IMR-90 (cell line): ENCODE measurements at regions not wholly inside any gene's neighbourhood (a gene's known extent, or its start where the extent isn't known, plus 50 kb on each side); places are given as distances from the start of the nearest gene placed in this dataset.
A peak's percentile ranks its signal among the peaks of the same experiment; 100 is the strongest.

Experiments used
- ATAC-seq: fragments of 200-7000 bp; cut with Tn5 transposase; 2 replicates; pipeline ENCODE4 v1.9.1; 2020; ENCODE audit warnings: low read depth, mild to moderate bottlenecking, moderate library complexity
- BruUV-seq: library from RNA; stranded (reverse); fragments of 400-500 nt; replicated peaks from 2 replicates; lab custom pipeline; 2021; lab: Mats Ljungman, UMichigan
- CTCF ChIA-PET: fragments of 300-600 bp; formaldehyde crosslinking; extraction: SDS; loops from one replicate; lab custom pipeline; 2021; ENCODE audit warnings: antibody characterized with exemption; lab: Yijun Ruan, JAX
- POLR2A ChIA-PET: fragments of 300-600 bp; sonication (Branson Sonifier 250); formaldehyde crosslinking; loops from one replicate; lab custom pipeline; 2022; ENCODE audit warnings: antibody characterized with exemption; ENCODE audit not compliant: unreplicated experiment; lab: Charles Lee
- DNase-seq: peaks from one replicate; pipeline ENCODE4 v3.0.0; 2013
- H2AFZ ChIP-seq: replicated peaks from 2 replicates; pipeline ENCODE3; 2013; ENCODE audit warnings: low read length, mild to moderate bottlenecking; ENCODE audit not compliant: poor library complexity
- H2AK5ac ChIP-seq: 2 replicates; pipeline ENCODE4 v1.6.1; 2013; ENCODE audit warnings: low read depth, low read length, inconsistent platforms
- H2AK9ac ChIP-seq: replicated peaks from 2 replicates; pipeline ENCODE3; 2013; ENCODE audit warnings: mild to moderate bottlenecking, low read depth, low read length, moderate library complexity; ENCODE audit not compliant: poor library complexity
- H2BK120ac ChIP-seq: 2 replicates; pipeline ENCODE4 v1.6.1; 2013; ENCODE audit warnings: low read depth, low read length, inconsistent platforms
- H2BK15ac ChIP-seq: 3 replicates; pipeline ENCODE4 v1.6.1; 2013; ENCODE audit warnings: low read depth, low read length, inconsistent platforms
- H2BK20ac ChIP-seq: 2 replicates; pipeline ENCODE4 v1.6.1; 2013; ENCODE audit warnings: low read depth, mild to moderate bottlenecking, inconsistent platforms, low read length, moderate library complexity
- H2BK5ac ChIP-seq: 2 replicates; pipeline ENCODE4 v1.6.1; 2013; ENCODE audit warnings: mild to moderate bottlenecking, low read depth, low read length, inconsistent platforms; ENCODE audit not compliant: poor library complexity, severe bottlenecking
- H3K14ac ChIP-seq: replicated peaks from 2 replicates; pipeline ENCODE4 v1.6.1; 2013; ENCODE audit warnings: low read depth, low read length, inconsistent platforms
- H3K18ac ChIP-seq: 2 replicates; pipeline ENCODE4 v1.6.1; 2013; ENCODE audit warnings: low read depth, low read length, control low read depth
- H3K23ac ChIP-seq: 2 replicates; pipeline ENCODE4 v1.6.1; 2013; ENCODE audit warnings: low read depth, low read length, inconsistent platforms
- H3K27ac ChIP-seq: 2 replicates; pipeline ENCODE4 v1.5.1; 2013; ENCODE audit warnings: mild to moderate bottlenecking, control low read depth, low read length; ENCODE audit not compliant: insufficient read depth
- H3K27me3 ChIP-seq: 2 replicates; pipeline ENCODE4 v1.6.1; 2013; ENCODE audit warnings: low read length; ENCODE audit not compliant: control insufficient read depth, insufficient read depth
- H3K36me3 ChIP-seq: 2 replicates; pipeline ENCODE4 v1.6.1; 2013; ENCODE audit warnings: low read length, mixed read lengths; ENCODE audit not compliant: control insufficient read depth, insufficient read depth
- H3K4ac ChIP-seq: 2 replicates; pipeline ENCODE4 v1.6.1; 2013; ENCODE audit warnings: low read depth, low read length, inconsistent platforms
- H3K4me1 ChIP-seq: 2 replicates; pipeline ENCODE4 v1.6.1; 2013; ENCODE audit warnings: low read length, mixed read lengths; ENCODE audit not compliant: control insufficient read depth, insufficient read depth
- H3K4me2 ChIP-seq: 2 replicates; pipeline ENCODE4 v1.6.1; 2013; ENCODE audit warnings: low read depth, mild to moderate bottlenecking, control low read depth, low read length, moderate library complexity
- H3K4me3 ChIP-seq: 2 replicates; pipeline ENCODE4 v1.5.1; 2013; ENCODE audit warnings: low read depth, mild to moderate bottlenecking, control low read depth, low read length, moderate library complexity; ENCODE audit not compliant: insufficient read depth
- H3K56ac ChIP-seq: 2 replicates; pipeline ENCODE4 v1.6.1; 2013; ENCODE audit warnings: low read length, inconsistent platforms; ENCODE audit not compliant: insufficient read depth; ENCODE audit errors: extremely low read depth
- H3K79me1 ChIP-seq, 2 experiments: 2 replicates each; pipeline ENCODE4 v1.6.1; 2013; ENCODE audit warnings: low read length in 2 of 2, inconsistent platforms in 1 of 2, low read depth in 1 of 2
- H3K9ac ChIP-seq: 2 replicates; pipeline ENCODE4 v1.6.1; 2013; ENCODE audit warnings: low read depth, low read length, control low read depth
- H3K9me1 ChIP-seq: 2 replicates; pipeline ENCODE4 v1.6.1; 2013; ENCODE audit warnings: low read length, inconsistent platforms; ENCODE audit not compliant: insufficient read depth
- H3K9me3 ChIP-seq: 2 replicates; pipeline ENCODE4 v1.6.1; 2013; ENCODE audit warnings: low read length; ENCODE audit not compliant: control insufficient read depth, insufficient read depth
- H4K20me1 ChIP-seq: 2 replicates; pipeline ENCODE4 v1.6.1; 2013; ENCODE audit warnings: low read length, inconsistent platforms; ENCODE audit not compliant: insufficient read depth
- H4K5ac ChIP-seq: 2 replicates; pipeline ENCODE4 v1.6.1; 2013; ENCODE audit warnings: mild to moderate bottlenecking, low read depth, low read length, control low read depth
- H4K8ac ChIP-seq, 2 experiments: 2 replicates each; pipeline ENCODE4 v1.6.1; 2013; ENCODE audit warnings: low read depth in 2 of 2, low read length in 2 of 2, control low read depth in 1 of 2, inconsistent platforms in 1 of 2
- H4K91ac ChIP-seq: 2 replicates; pipeline ENCODE4 v1.6.1; 2013; ENCODE audit warnings: low read depth, low read length, inconsistent platforms; ENCODE audit not compliant: insufficient read depth
- BHLHE40 ChIP-seq: fragments of 150-350 bp; IDR thresholded peaks from 2 replicates; pipeline ENCODE4 v1.6.1; 2016; ENCODE audit warnings: mild to moderate bottlenecking, low read depth, low read length
- CEBPB ChIP-seq: IDR thresholded peaks from 2 replicates; pipeline ENCODE4 v1.6.1; 2012; ENCODE audit warnings: low read depth, low read length, improper control_type of control experiment
- CHD1 ChIP-seq: IDR thresholded peaks from 2 replicates; pipeline ENCODE4 v1.6.1; 2012; ENCODE audit warnings: low read depth, low read length, improper control_type of control experiment
- CTCF ChIP-seq: conservative IDR thresholded peaks from 2 replicates; pipeline ENCODE4 v1.5.1; 2012; ENCODE audit warnings: mild to moderate bottlenecking, low read depth, low read length, improper control_type of control experiment
- ELK1 ChIP-seq: fragments of 150-350 bp; IDR thresholded peaks from 2 replicates; pipeline ENCODE4 v1.6.1; 2016; ENCODE audit warnings: low read depth, mild to moderate bottlenecking, low read length, moderate library complexity, borderline replicate concordance
- MAFK ChIP-seq: IDR thresholded peaks from 2 replicates; pipeline ENCODE4 v1.6.1; 2012; ENCODE audit warnings: low read depth, low read length, improper control_type of control experiment
- MXI1 ChIP-seq: IDR thresholded peaks from 2 replicates; pipeline ENCODE4 v1.6.1; 2012; ENCODE audit warnings: low read depth, mild to moderate bottlenecking, low read length, moderate library complexity, borderline replicate concordance
- NFE2L2 ChIP-seq: fragments of 150-350 bp; IDR thresholded peaks from 2 replicates; pipeline ENCODE4 v1.6.1; 2016; ENCODE audit warnings: low read depth, mild to moderate bottlenecking, low read length
- RCOR1 ChIP-seq: IDR thresholded peaks from 2 replicates; pipeline ENCODE4 v1.6.1; 2012; ENCODE audit warnings: mild to moderate bottlenecking, low read length, improper control_type of control experiment; ENCODE audit not compliant: insufficient replicate concordance
- WGBS, 2 experiments: methylation state at CpG; one replicate each; pipeline versions ENCODE4 v1.1.5 to v1.1.7; 2013; ENCODE audit warnings: missing lambda C conversion rate in 2 of 2; ENCODE audit not compliant: insufficient read length in 1 of 2; ENCODE audit errors: extremely low coverage in 2 of 2; 5-methylcytosine and 5-hydroxymethylcytosine counted together
- dilution Hi-C: fragments of 300-500 bp; cut with HindIII; formaldehyde crosslinking; loops from one replicate; pipeline ENCODE4 v1.14.3; 2018; ENCODE audit warnings: low sequenced_read_pairs; ENCODE audit not compliant: unreplicated experiment
- in situ Hi-C: fragments of 300-500 bp; cut with MboI; formaldehyde crosslinking; loops from 3 replicates; pipeline ENCODE4 v1.14.3; 2019; ENCODE audit warnings: low sequenced_read_pairs, inconsistent platforms, mixed read lengths
- intact Hi-C: fragments of 100-400 bp; cut with micrococcal nuclease; formaldehyde crosslinking; loops from 2 replicates; pipeline ENCODE4 v1.10.0; 2022

GRCh38 chr7:17021205-17021604 is 139.4 kb upstream of the AGR3 start:
- H3K4me1 ChIP-seq = peaks cover 2% of the 10 kb centered on the region; the same call in 1 of the 2 replicates
- H3K4me3 ChIP-seq = no peak overlapping the region
- H2AK5ac ChIP-seq = no peak overlapping the region
- TF ChIP-seq MXI1 (no peak), CEBPB (no peak), NFE2L2 (no peak), CTCF (no peak), MAFK (no peak), ELK1 (no peak), BHLHE40 (no peak), CHD1 (no peak), RCOR1 (no peak)
- dilution Hi-C loops (no loop called here), intact Hi-C loops (no loop called here), in situ Hi-C loops (no loop called here)
- H2BK120ac ChIP-seq = no peak overlapping the region
- no peak overlapping the region for H3K9ac ChIP-seq
- no peak overlapping the region for H3K4ac ChIP-seq
- no peak overlapping the region for H2BK5ac ChIP-seq
- no peak for ATAC-seq
- no peak overlapping the region for H3K14ac ChIP-seq
- H4K91ac ChIP-seq = no peak overlapping the region
- H2BK15ac ChIP-seq = no peak overlapping the region
- no peaks in the 10 kb centered on the region for H3K9me1 ChIP-seq
- H3K27ac ChIP-seq = no peak overlapping the region
- H4K20me1 ChIP-seq = no peaks in the 10 kb centered on the region
- POLR2A ChIA-PET = no interaction called here
- no peaks in the 10 kb centered on the region for H3K27me3 ChIP-seq
- H2BK20ac ChIP-seq = no peak overlapping the region
- no peak overlapping the region for H3K23ac ChIP-seq
- no peaks in the 10 kb centered on the region for H3K36me3 ChIP-seq
- H4K8ac ChIP-seq = no peak overlapping the region
- no TSS peak for BruUV-seq
- CTCF ChIA-PET = no interaction called here
- WGBS, 2 experiments = no CpG with 5 or more reads among the region's 3 CpGs
- H2AK9ac ChIP-seq = no peak overlapping the region
- no peak overlapping the region for H4K5ac ChIP-seq
- no peaks in the 10 kb centered on the region for H3K9me3 ChIP-seq
- H3K18ac ChIP-seq = no peak overlapping the region
- no peak overlapping the region for H3K56ac ChIP-seq
- no peak overlapping the region for H3K4me2 ChIP-seq
- DNase-seq = peak; percentile 15
- no peaks in the 10 kb centered on the region for H3K79me1 ChIP-seq
- H2AFZ ChIP-seq = no peak overlapping the region
